ENCODE measurements at regions not wholly inside any gene's neighbourhood (a gene's known extent, or its start where the extent isn't known, plus 50 kb on each side); places are given as distances from the start of the nearest gene placed in this dataset.
"Not testable (repeated sequence)": the region's sequence is repeated elsewhere in the genome, so short reads cannot be mapped to it uniquely, and the experiment has no call there.

DNA sequence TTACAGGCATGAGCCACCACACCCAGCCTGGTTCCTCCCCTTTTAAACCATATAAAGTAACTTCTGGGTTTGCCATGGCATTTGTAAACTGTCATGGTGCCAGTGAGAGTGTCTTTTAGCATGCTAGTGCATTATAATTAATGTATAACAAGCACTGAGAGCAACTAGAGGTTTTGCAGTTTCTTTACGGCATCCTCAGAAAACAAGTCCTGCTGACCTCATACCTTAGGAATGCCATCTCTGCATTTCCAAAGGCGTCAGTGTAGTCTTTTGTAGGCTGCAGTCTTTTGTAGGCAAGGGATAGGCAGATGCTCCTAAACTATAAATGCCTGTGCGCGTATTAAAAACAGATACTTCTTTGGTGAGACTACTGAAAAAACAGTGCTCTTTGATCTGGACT is 75.0 kb upstream of the EZR start:
- Histone ChIP-seq H3K4me3 (ENCODE audit: low read depth, low read length) (no peak overlapping the region), H3K36me3 (ENCODE audit: control insufficient read depth, insufficient read depth, low read length) (no peaks in the 10 kb centered on the region), H3K27me3 (ENCODE audit: control insufficient read depth, insufficient read depth, low read length) (no peaks in the 10 kb centered on the region)
- TF ChIP-seq, protein P1, sequence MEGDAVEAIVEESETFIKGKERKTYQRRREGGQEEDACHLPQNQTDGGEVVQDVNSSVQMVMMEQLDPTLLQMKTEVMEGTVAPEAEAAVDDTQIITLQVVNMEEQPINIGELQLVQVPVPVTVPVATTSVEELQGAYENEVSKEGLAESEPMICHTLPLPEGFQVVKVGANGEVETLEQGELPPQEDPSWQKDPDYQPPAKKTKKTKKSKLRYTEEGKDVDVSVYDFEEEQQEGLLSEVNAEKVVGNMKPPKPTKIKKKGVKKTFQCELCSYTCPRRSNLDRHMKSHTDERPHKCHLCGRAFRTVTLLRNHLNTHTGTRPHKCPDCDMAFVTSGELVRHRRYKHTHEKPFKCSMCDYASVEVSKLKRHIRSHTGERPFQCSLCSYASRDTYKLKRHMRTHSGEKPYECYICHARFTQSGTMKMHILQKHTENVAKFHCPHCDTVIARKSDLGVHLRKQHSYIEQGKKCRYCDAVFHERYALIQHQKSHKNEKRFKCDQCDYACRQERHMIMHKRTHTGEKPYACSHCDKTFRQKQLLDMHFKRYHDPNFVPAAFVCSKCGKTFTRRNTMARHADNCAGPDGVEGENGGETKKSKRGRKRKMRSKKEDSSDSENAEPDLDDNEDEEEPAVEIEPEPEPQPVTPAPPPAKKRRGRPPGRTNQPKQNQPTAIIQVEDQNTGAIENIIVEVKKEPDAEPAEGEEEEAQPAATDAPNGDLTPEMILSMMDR (IDR thresholded peaks at IDR 0.05; ENCODE audit: insufficient read depth, low read length, poor library complexity, severe bottlenecking) = no peak
- peak; percentile 89 for DNase-seq (ENCODE audit: low read depth)

DNA sequence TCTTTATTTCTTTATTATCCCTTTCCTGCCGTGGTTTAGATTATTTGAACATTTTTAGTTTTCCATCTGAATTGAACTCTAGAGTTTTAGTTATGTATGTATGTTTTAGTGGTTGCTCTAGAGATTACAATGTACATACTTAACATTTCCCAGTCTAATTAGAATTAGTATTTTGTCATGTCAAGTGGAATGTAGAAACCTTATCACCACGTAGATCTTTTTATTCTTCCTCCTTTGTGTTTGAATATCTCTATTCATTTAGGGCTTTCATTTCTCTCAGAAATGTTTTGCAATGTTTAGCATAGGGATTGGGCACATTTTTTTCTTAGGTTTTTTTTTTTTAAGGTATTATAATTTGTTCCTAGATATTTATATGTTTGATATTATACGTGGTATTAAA is 73.1 kb upstream of the EZR start:
- no peak overlapping the region for H3K4me3 ChIP-seq (ENCODE audit: low read depth, low read length)
- H3K36me3 ChIP-seq (ENCODE audit: control insufficient read depth, insufficient read depth, low read length) = no peaks in the 10 kb centered on the region
- H3K27me3 ChIP-seq (ENCODE audit: control insufficient read depth, insufficient read depth, low read length) = no peaks in the 10 kb centered on the region
- TF ChIP-seq, protein P1 (IDR thresholded peaks at IDR 0.05; ENCODE audit: insufficient read depth, low read length, poor library complexity, severe bottlenecking) = no peak
- no peak for DNase-seq (ENCODE audit: low read depth)

DNA sequence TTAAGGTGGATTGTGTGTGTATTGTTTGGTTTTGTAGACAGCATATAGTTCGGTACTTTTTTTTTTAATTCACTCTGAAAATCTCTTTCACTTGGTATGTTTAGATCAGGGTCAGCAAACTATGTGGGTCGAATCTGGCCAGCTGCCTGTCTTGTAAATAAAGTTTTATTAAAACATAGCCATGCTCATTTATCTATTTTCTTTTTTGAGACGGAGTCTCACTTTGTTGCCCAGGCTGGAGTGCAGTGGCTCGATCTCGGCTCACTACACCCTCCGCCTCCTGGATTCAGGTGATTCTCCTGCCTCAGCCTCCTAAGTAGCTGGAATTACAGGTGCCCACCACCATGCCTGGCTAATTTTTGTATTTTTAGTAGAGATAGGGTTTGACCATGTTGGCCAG is 72.4 kb upstream of the EZR start:
- DNase-seq (ENCODE audit: low read depth); H3K36me3 ChIP-seq (ENCODE audit: control insufficient read depth, insufficient read depth, low read length); H3K4me3 ChIP-seq (ENCODE audit: low read depth, low read length); H3K27me3 ChIP-seq (ENCODE audit: control insufficient read depth, insufficient read depth, low read length): not testable (repeated sequence)

DNA sequence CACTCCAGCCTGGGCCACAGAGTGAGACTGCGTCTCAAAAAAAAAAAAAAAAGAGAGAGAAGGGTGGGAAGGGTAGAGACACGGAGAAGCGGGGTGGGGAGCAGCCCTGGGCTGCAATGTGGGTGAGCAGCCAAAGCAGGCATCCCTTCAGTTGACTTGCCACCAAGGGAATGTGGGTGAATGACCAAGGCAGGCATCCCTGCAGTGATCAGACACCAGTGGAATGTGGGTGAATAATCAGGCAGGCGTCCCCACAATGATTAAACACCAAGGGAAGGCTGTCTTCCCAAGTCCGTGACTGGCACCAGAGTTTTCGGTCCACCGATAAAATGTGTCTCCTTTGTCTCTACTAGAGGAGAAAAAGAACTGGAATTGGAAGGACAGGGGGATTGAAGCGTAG is 69.0 kb upstream of the EZR start:
- H3K36me3 ChIP-seq (ENCODE audit: control insufficient read depth, insufficient read depth, low read length); DNase-seq (ENCODE audit: low read depth); H3K27me3 ChIP-seq (ENCODE audit: control insufficient read depth, insufficient read depth, low read length); H3K4me3 ChIP-seq (ENCODE audit: low read depth, low read length): not testable (repeated sequence)

DNA sequence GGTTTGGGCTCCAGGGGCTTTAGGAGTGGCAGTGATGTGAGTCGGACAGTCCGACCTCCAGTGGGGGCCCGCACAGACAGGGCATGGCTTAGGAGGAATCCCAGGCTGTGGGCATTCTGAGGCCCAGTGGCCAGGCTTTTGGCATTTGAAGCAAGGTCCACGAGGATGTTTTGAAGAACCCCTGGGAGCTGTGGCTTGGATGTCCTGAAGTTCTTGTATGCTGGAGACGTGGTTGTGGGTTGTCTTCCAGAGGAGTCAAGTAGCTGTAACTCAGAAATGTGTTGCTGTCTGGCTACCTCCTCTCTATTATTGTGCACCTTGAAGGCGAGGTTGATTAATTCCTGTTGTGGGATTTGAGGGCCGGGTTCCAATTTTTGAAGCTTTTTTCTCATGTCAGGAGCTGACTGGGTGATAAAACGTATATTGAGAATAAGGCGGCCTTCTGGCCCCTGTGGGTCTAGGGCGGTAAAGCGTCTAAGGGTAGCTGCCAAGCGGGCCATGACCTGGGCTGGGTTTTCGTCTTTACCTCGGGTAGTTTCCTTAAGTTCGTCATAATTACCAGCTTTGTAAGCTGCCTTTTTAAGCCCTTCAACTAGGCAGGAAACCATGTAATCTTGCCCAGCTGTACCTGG is 67.3 kb upstream of the EZR start:
- DNase-seq (ENCODE audit: low read depth); H3K36me3 ChIP-seq (ENCODE audit: control insufficient read depth, insufficient read depth, low read length); H3K4me3 ChIP-seq (ENCODE audit: low read depth, low read length); H3K27me3 ChIP-seq (ENCODE audit: control insufficient read depth, insufficient read depth, low read length): not testable (repeated sequence)

DNA sequence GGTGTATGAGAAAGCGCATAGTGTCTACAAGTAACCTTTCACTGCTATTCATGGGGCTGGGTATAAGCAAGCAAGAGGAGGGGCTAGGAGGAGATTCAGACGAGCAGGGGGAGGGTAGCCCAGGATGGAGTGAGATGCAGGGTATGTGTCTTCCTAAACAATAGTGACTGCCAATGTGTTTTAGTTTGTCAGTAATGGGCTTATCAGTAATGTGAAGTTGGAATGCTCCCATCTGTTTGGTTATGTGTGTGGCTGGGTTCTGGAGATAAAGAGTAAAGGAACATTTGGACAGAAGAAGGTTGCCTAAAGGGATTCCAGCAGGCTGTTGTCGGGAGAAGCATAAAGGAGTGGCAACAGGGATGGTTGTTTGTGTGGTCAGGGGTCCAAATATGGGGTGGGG is 62.7 kb upstream of the EZR start:
- not testable (repeated sequence) for DNase-seq (ENCODE audit: low read depth); H3K27me3 ChIP-seq (ENCODE audit: control insufficient read depth, insufficient read depth, low read length); H3K4me3 ChIP-seq (ENCODE audit: low read depth, low read length); H3K36me3 ChIP-seq (ENCODE audit: control insufficient read depth, insufficient read depth, low read length)

DNA sequence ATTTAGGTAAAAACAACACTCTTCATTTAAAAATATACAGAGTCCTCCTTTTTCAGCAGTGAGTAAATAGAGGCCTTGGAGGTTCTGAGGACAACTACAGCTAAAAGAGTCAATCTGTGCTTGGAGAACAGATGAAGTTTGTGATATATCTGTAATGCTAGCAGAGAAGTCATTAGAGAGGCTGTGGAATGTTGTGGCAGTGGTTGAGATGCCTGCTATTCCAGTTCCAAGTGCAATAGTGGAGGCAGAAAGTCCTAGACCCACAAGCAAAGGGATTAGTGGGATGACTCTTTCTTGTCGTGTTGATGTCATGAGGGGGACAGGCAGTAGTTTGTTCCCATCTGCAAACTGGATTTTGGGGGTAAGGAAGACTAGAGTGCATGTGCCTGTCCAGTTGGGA is 62.1 kb upstream of the EZR start:
- H3K36me3 ChIP-seq (ENCODE audit: control insufficient read depth, insufficient read depth, low read length); H3K27me3 ChIP-seq (ENCODE audit: control insufficient read depth, insufficient read depth, low read length); H3K4me3 ChIP-seq (ENCODE audit: low read depth, low read length); DNase-seq (ENCODE audit: low read depth): not testable (repeated sequence)

DNA sequence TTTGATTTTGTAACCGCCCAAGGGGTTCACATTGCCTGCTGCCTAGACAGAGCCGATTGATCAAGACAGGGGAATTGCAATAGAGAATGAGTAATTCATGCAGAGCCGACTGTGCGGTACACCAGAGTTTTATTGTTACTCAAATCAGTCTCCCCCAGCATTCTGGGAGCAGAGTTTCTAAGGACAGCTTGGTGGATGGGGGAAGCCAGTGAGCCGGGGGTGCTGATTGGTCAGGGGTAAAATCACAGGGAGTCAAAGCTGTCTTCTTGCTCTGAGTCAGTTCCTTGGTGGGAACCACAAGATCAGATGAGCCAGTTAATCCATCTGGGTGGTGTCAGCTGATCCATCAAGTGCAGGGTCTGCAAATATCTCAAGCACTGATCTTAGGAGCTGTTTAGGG is 60.0 kb upstream of the EZR start:
- Histone ChIP-seq H3K36me3 (ENCODE audit: control insufficient read depth, insufficient read depth, low read length) (no peaks in the 10 kb centered on the region), H3K4me3 (ENCODE audit: low read depth, low read length) (no peak overlapping the region), H3K27me3 (ENCODE audit: control insufficient read depth, insufficient read depth, low read length) (no peaks in the 10 kb centered on the region)
- DNase-seq (ENCODE audit: low read depth) = no peak
- TF ChIP-seq, protein P1 (IDR thresholded peaks at IDR 0.05; ENCODE audit: insufficient read depth, low read length, poor library complexity, severe bottlenecking) = no peak
